HG02840 (cell line): ENCODE measurements at regions not wholly inside any gene's neighbourhood (a gene's known extent, or its start where the extent isn't known, plus 50 kb on each side); places are given as distances from the start of the nearest gene placed in this dataset.
"Not testable (repeated sequence)": the region's sequence is repeated elsewhere in the genome, so short reads cannot be mapped to it uniquely, and the experiment has no call there.

Source experiments
- ATAC-seq: cut with Tn5 transposase; IDR thresholded peaks from one replicate; pipeline ENCODE4 v1.9.1; 2021; ENCODE audit warnings: mild to moderate bottlenecking, moderate library complexity, moderate number of reproducible peaks; ENCODE audit not compliant: unreplicated experiment, low FRiP score

GRCh38 chr11:87675993-87676392 is 499.2 kb downstream of the RAB38 start:
- ATAC-seq, result no peak

DNA sequence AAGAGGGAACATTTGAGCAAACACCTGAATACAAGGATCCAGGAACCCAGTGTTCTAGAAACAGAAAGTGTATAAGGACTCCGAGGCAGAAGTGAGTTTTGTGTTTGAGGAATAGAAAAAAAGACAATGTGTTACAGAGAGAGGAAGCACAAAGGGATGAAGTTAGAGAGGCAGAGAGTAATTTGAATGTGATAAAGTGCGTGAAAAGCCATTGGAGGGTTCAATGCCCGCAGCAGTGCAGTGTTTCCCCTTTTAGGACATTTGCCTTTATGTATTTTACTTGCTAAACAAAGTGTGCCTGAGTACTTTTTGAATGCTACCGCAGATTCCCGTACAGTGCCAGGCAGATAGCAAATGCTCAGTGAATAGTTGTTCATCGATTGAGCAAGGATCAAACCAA is 508.5 kb downstream of the RAB38 start:
- ATAC-seq, result no peak

DNA sequence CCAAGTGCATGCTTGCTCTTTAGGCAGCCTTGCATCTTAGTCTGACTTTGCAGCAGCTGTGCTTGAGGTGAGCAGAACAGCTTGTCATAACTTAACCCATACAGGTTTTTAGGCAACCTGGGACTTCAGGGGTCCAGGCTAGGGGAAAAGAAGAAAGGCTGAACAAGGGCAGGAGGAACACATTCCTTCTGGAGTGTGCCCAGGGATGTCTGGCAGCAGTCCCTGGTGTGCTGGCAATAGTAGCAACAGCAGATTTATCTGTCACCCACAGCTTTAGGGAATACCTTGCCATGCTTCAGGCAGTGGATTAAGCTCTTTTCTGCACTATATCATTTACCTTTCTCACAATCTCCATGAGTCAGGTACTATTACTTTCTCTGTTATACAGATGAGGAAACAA is 513.0 kb downstream of the RAB38 start:
- no peak for ATAC-seq

GRCh38 chr11:87660926-87661660 is 514.1 kb downstream of the RAB38 start:
- ATAC-seq, result no peak

GRCh38 chr11:87659807-87660206 is 515.4 kb downstream of the RAB38 start:
- no peak for ATAC-seq

DNA sequence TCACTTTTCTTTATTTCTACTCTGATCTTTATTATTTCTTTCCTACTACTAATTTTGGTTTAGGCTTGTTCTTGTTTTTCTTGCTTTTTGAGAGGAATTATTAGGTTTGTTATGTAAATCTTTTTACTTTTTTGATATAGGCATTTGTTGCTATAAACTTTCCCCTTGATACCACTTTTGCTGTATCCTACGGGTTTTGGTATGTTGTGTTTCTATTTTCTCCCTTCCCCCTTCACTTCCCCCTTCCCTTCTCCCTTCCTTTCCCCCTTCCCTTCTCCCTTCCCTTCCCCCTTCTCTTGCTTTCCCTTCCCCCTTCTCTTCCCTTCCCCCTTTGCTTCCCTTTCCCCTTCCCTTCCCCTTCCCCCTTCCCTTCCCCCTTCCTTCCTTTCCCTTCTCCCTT is 529.6 kb downstream of the RAB38 start:
- ATAC-seq, result no peak

DNA sequence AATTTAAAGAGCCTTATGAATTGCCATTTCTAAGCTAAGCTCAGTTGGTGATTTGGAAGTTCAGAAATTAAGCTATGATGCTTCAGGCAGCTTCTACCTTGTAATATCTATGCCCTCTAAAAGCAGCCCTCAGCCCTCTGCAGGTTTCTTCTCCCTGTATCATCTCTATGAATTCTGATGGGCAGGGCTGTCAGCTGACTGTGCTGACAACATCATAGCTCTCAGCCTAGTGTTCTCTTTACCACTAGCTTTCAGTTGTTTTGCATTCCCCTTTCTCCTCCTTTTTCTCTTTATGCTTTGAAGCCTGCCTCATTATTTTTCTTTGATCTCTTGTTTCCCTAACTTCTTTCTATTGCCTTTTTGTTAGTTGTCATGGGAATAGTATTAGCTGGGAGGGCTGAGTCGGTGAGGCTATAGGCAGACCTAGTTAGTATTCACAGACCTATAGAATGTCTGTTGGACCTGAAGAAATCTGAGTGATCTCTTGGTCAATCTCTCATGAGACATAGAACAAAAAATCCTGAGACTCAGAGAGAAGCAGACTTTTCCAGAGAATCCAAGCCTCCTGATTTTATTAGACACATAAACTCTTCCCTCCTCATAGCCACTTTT is 535.4 kb downstream of the RAB38 start:
- no peak for ATAC-seq

DNA sequence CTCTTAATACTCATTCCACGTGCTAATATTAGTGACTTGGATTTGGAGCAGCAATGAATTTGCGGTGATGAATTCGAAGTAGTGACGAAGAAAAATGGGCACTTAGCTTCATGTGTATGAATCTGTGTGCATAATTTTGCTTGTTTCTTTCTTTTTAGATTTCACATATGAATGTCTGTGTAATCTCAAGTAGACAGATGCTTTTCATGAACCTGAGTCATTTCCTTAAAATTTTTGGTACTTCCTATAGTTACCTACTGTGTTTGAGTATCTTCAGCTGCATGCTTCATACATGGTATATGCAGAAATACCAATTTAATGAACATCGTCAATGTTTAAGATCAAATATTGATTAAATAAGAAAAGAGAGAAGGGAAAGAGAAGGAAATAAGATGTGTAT is 540.2 kb downstream of the RAB38 start:
- ATAC-seq, result no peak

DNA sequence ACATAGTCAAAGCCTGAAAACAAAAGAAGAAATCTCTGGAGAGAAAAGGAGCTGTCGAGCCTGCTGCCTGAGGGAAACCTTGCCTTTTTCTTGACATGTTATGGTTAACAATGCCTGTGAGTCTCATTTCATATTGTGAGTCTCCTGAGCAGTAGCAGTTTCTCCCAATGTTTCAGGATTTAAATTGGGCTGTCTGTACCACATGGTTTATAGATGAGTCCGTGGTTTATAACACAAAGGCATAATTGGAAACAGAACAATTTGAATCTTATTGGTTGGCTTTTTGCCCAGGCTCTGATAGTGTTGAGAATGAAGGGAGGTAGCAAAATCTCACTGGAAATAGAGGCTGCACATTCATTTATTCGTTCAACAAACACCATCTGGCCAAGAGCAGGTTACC is 540.9 kb downstream of the RAB38 start:
- ATAC-seq, result no peak

- no peak for ATAC-seq
These were observed 546.3 kb downstream of the RAB38 start for GRCh38 chr11:87628957-87629356.

DNA sequence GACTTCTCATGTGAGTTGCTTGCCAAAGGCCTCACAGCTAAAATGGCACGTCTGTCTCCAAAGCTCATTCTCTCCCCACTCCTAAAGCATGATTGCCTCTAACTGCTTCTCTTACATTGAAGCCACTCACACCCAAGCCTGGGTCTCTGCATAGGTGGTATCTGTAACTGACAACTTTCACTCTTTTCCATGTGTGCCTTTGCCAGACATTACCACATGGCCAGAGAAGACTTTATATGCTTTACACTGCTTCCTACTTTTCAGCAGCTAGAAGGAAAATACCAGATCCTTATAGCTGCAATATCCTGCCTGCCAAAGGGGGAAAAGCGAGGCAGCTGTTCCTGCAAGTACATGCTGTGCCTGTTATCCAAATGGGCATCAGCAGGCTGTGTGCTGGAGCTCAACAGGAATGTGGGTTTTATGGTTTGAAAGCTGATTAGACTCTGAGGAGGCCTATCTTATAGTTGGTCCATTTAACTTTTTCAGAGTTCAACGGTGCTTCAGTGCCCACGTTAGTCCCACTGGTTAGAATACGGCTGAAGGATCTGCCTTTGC is 547.1 kb downstream of the RAB38 start:
- no peak for ATAC-seq

DNA sequence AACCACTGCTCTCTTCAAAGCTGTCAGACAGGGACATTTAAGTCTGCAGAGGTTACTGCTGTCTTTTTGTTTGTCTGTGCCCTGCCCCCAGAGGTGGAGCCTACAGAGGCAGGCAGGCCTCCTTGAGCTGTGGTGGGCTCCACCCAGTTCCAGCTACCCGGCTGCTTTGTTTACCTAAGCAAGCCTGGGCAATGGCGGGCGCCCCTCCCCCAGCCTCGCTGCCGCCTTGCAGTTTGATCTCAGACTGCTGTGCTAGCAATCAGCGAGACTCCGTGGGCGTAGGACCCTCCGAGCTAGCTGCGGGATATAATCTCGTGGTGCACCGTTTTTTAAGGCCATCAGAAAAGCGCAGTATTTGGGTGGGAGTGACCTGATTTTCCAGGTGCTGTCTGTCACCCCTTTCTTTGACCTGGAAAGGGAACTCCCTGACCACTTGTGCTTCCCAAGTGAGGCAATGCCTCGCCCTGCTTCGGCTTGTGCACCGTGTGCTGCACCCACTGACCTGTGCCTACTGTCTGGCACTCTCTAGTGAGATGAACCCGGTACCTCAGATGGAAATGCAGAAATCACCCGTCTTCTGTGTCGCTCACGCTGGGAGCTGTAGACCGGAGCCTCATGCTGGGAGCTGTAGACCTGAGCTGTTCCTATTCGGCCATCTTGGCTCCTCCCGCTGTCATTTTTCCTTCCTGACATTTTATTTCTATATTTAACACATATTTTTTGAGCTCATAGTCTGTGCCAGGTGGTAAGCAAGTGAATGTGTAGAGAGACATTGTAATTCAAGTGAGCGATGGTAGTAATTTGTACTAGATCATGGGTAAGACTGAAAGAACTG is 551.5 kb downstream of the RAB38 start:
- not testable (repeated sequence) for ATAC-seq

GRCh38 chr11:87616511-87616910 is 558.7 kb downstream of the RAB38 start:
- no peak for ATAC-seq

- no peak for ATAC-seq
These were observed 566.6 kb downstream of the TMEM135 start for GRCh38 chr11:87604350-87604749.

DNA sequence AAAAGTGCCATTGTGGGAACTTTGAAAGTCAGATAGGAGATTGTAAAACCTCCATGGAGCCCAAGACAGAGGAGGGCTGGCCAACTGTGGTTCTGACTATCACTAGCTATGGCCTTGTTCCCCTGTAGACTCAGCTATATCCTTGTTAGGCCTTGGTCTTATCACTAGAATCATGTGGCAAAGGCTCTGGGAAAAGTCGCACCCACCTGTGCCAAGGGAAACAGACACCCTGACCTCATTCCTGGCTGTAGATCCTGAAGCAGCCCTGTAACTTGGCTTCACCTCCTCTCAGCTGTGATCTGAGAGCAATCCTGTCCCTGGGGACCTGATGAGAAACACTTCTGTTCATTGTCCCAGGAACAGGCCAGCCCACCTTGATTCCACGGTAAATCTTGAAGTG is 566.2 kb downstream of the TMEM135 start:
- no peak for ATAC-seq

DNA sequence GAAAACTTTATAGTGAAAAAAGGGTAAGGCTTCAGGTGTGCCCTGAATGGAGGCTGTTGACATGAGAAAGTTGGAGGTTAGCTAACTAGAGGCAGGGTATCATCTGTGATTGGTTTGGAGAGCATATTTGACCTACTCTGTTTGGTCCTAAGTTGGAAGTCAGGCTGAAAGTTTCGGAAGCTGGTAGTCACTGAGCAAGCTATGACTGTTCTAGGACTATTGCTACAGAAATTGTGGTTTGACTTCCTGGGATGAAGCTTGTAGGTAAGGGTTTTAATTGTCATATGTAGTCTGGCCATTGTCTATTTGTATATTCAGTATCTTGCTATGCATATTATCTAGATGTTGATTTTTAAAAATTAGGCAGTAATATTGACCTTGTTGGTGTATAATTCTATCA is 565.0 kb downstream of the TMEM135 start:
- ATAC-seq, result no peak

DNA sequence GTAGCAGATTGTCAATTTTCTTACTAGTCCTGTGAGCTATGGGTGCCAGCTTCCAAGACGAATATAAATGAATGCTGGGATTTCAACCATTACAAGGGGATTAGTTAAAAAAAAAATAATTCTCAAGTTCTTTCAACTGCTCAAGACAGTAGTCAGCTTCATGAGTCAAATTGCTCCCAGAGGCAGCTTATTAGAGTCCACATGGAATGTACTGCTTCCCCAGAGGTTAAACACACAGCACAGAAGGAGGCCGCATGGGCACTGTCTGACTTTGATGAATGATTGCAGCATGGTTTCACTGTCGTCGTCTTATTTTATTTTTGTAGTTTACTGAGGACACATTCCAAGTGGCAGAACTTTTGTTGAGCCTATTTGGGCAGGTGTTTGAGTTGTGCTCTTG is 563.2 kb downstream of the TMEM135 start:
- ATAC-seq, result no peak

DNA sequence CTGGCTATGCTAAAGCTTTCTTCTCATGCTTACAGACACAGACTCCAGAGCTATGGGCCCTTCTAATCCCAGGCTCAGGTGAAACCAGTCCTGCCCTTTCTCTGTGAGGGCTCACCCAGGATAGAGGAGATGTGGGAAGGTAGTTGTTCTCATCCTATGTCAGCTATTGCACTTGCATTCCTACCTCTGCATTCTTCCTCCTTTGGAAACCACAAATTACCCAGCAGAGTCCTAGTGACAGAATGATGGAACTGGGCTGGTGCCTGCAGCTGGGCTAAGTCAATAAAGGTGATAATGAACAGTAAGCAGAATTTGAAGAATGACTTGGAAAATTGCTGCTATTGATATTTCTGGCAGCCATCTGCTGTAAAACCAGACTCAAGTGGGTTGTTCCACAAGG is 560.0 kb downstream of the TMEM135 start:
- ATAC-seq, result no peak

GRCh38 chr11:87596176-87596575 is 558.4 kb downstream of the TMEM135 start:
- no peak for ATAC-seq

GRCh38 chr11:87589082-87589481 is 551.3 kb downstream of the TMEM135 start:
- ATAC-seq, result no peak

DNA sequence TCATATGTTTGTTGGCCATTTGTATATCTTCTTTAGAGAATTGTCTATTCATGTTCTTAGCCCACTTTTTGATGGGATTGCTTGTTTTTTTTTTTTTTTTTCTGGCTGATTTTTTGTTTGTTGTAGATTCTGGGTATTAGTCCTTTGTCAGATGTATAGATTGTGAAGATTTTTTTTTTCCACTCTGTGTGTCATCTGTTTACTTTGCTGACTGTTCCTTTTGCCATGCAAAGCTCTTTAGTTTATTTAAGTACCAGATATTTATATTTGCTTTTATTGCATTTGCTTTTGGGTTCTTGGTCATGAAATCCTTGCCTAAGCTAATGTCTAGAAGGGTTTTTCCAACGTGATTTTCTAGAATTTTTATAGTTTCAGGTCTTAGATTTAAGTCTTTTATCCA is 547.9 kb downstream of the TMEM135 start:
- not testable (repeated sequence) for ATAC-seq
